GM23338 (cell line): ENCODE measurements at regions not wholly inside any gene's neighbourhood (a gene's known extent, or its start where the extent isn't known, plus 50 kb on each side); places are given as distances from the start of the nearest gene placed in this dataset.

Experiments used
- ATAC-seq: fragments of 200-7000 bp; cut with Tn5 transposase; 3 replicates; pipeline ENCODE4 v1.9.1; 2020
- DNase-seq: peaks from one replicate; pipeline ENCODE4 v3.0.0-alpha.2; 2015; ENCODE audit warnings: low spot score
- H2AFZ ChIP-seq: fragments of 200-600 bp; sonication (generic); 2 replicates; pipeline ENCODE4 v1.8.0; 2016; ENCODE audit warnings: antibody characterized with exemption, mild to moderate bottlenecking, moderate library complexity
- H3F3A ChIP-seq: fragments of 200-600 bp; sonication (generic); replicated peaks from 2 replicates; pipeline ENCODE4 v1.8.0; 2017; ENCODE audit warnings: antibody characterized with exemption, mixed run types, low read depth
- H3K27ac ChIP-seq: fragments of 200-600 bp; sonication (generic); 2 replicates; pipeline ENCODE4 v1.6.1; 2016; ENCODE audit warnings: low read depth
- H3K27me3 ChIP-seq: fragments of 200-600 bp; sonication (generic); 2 replicates; pipeline ENCODE4 v1.8.0; 2016; ENCODE audit warnings: mild to moderate bottlenecking, mixed run types, moderate library complexity; ENCODE audit not compliant: insufficient read depth
- H3K36me3 ChIP-seq: fragments of 200-600 bp; sonication (generic); 2 replicates; pipeline ENCODE4 v1.8.0; 2016; ENCODE audit warnings: mild to moderate bottlenecking; ENCODE audit not compliant: insufficient read depth
- H3K4me1 ChIP-seq: fragments of 200-600 bp; sonication (generic); 2 replicates; pipeline ENCODE4 v1.8.0; 2016; ENCODE audit warnings: mild to moderate bottlenecking, moderate library complexity; ENCODE audit not compliant: insufficient read depth
- H3K4me2 ChIP-seq: fragments of 200-600 bp; sonication (generic); 2 replicates; pipeline ENCODE4 v1.7.1; 2017; ENCODE audit warnings: mixed run types
- H3K4me3 ChIP-seq: fragments of 200-600 bp; sonication (generic); 2 replicates; pipeline ENCODE4 v1.6.1; 2016; ENCODE audit warnings: mixed run types
- H3K79me2 ChIP-seq: fragments of 200-600 bp; sonication (generic); replicated peaks from 2 replicates; pipeline ENCODE4 v1.8.0; 2017; ENCODE audit warnings: mild to moderate bottlenecking; ENCODE audit not compliant: insufficient read depth
- H3K9me2 ChIP-seq: fragments of 200-600 bp; sonication (generic); 2 replicates; pipeline ENCODE4 v1.8.0; 2017; ENCODE audit not compliant: insufficient read depth
- H4K20me1 ChIP-seq: fragments of 200-600 bp; sonication (generic); replicated peaks from 2 replicates; pipeline ENCODE4 v1.8.0; 2017; ENCODE audit warnings: mild to moderate bottlenecking; ENCODE audit not compliant: insufficient read depth
- H3K27ac Mint-ChIP-seq: 2 replicates; pipeline ENCODE4 v1.8.0; 2020; ENCODE audit warnings: inconsistent platforms, mild to moderate bottlenecking, moderate library complexity, mixed read lengths
- H3K27me3 Mint-ChIP-seq: 3 replicates; pipeline ENCODE4 v1.8.0; 2022; ENCODE audit warnings: low read depth, mild to moderate bottlenecking, moderate library complexity, mixed read lengths, inconsistent platforms; ENCODE audit not compliant: insufficient read depth, poor library complexity
- H3K36me3 Mint-ChIP-seq: 3 replicates; pipeline ENCODE4 v1.8.0; 2021; ENCODE audit warnings: low read depth, mild to moderate bottlenecking, inconsistent platforms, moderate library complexity, mixed read lengths
- H3K4me1 Mint-ChIP-seq: 3 replicates; pipeline ENCODE4 v1.8.0; 2020; ENCODE audit warnings: mild to moderate bottlenecking, inconsistent platforms, mixed read lengths
- H3K4me3 Mint-ChIP-seq: 3 replicates; pipeline ENCODE4 v1.8.0; 2021; ENCODE audit warnings: moderate library complexity, mild to moderate bottlenecking, inconsistent platforms, mixed read lengths
- H3K9me3 Mint-ChIP-seq: 3 replicates; pipeline ENCODE4 v1.8.0; 2020; ENCODE audit warnings: moderate library complexity, mild to moderate bottlenecking, inconsistent platforms, mixed read lengths
- CREB1 ChIP-seq: fragments of 250-450 bp; sonication (Bioruptor Pico); IDR thresholded peaks from 2 replicates; pipeline ENCODE4 v1.5.0; 2020; ENCODE audit warnings: low read depth, mild to moderate bottlenecking, moderate library complexity
- EZH2 ChIP-seq: fragments of 200-600 bp; sonication (generic); IDR thresholded peaks from one replicate; pipeline ENCODE4 v1.8.0; 2017; ENCODE audit warnings: antibody characterized with exemption, mild to moderate bottlenecking, low read depth; ENCODE audit not compliant: unreplicated experiment
- EZH2phosphoT487 ChIP-seq: fragments of 200-600 bp; sonication (generic); IDR thresholded peaks from one replicate; pipeline ENCODE4 v1.8.1; 2018; ENCODE audit warnings: antibody characterized with exemption; ENCODE audit not compliant: unreplicated experiment
- JUNB ChIP-seq: IDR thresholded peaks from one replicate; pipeline ENCODE4 v1.6.1; 2016; ENCODE audit warnings: antibody characterized with exemption; ENCODE audit not compliant: unreplicated experiment
- NANOG ChIP-seq: IDR thresholded peaks from 2 replicates; pipeline ENCODE4 v1.6.1; 2016; ENCODE audit warnings: antibody characterized with exemption, borderline replicate concordance
- POLR2AphosphoS5 ChIP-seq: IDR thresholded peaks from 2 replicates; pipeline ENCODE4 v1.6.1; 2016; ENCODE audit warnings: antibody characterized with exemption, low read depth
- STAT1 ChIP-seq: IDR thresholded peaks from one replicate; pipeline ENCODE4 v1.6.1; 2016; ENCODE audit warnings: antibody characterized with exemption; ENCODE audit not compliant: unreplicated experiment
- ZNF114 ChIP-seq: fragments of 250-450 bp; sonication (Bioruptor Pico); IDR thresholded peaks from 2 replicates; pipeline ENCODE4 v1.5.0; 2020; ENCODE audit warnings: mild to moderate bottlenecking, moderate library complexity
- ZNF331 ChIP-seq: fragments of 250-450 bp; sonication (Bioruptor Pico); IDR thresholded peaks from 2 replicates; pipeline ENCODE4 v1.5.0; 2020; ENCODE audit warnings: low read depth, mild to moderate bottlenecking, moderate library complexity
- ZNF462 ChIP-seq: fragments of 250-450 bp; sonication (Bioruptor Pico); IDR thresholded peaks from 2 replicates; pipeline ENCODE4 v1.5.0; 2020; ENCODE audit warnings: mild to moderate bottlenecking, moderate library complexity
- TF ChIP-seq, protein P1 (sequence below), 2 experiments: fragments of 200-600 bp in 1 of 2; sonication (generic) in 1 of 2; conservative IDR thresholded peaks; 2 replicates each; pipeline versions ENCODE4 v1.5.1 to v1.6.1; 2016 to 2017; ENCODE audit warnings: antibody characterized with exemption in 2 of 2, low read depth in 2 of 2, mild to moderate bottlenecking in 2 of 2, moderate library complexity in 1 of 2
- TF ChIP-seq, protein P2 (sequence below): IDR thresholded peaks from 2 replicates; pipeline ENCODE4 v1.6.1; 2016; ENCODE audit warnings: antibody characterized with exemption
- TF ChIP-seq, protein P3 (sequence below): IDR thresholded peaks from one replicate; pipeline ENCODE4 v1.6.1; 2018; ENCODE audit warnings: antibody characterized with exemption; ENCODE audit not compliant: unreplicated experiment

DNA sequence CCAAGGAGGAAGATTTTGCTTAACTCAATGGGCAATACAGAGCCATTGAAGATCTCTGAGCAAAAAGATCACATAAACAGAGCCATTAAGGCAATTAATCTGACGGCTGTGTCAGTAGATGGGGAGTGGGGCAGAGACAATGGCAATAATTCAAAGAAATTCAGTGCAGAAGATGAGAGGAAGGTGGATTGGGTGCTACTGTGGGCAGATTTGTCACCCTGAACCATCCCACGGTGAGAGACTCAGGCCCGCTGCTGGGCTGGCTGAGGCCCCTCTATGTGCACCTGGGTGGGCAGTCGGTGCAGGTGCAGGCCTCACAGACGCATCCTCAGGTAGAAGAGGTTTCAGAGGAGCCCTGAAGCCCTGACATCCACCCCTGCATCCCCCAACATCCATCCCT lies 458.6 kb downstream of the EIPR1 start:
- H3K36me3 ChIP-seq, result no peaks in the 10 kb centered on the region
- TF ChIP-seq, protein P1, sequence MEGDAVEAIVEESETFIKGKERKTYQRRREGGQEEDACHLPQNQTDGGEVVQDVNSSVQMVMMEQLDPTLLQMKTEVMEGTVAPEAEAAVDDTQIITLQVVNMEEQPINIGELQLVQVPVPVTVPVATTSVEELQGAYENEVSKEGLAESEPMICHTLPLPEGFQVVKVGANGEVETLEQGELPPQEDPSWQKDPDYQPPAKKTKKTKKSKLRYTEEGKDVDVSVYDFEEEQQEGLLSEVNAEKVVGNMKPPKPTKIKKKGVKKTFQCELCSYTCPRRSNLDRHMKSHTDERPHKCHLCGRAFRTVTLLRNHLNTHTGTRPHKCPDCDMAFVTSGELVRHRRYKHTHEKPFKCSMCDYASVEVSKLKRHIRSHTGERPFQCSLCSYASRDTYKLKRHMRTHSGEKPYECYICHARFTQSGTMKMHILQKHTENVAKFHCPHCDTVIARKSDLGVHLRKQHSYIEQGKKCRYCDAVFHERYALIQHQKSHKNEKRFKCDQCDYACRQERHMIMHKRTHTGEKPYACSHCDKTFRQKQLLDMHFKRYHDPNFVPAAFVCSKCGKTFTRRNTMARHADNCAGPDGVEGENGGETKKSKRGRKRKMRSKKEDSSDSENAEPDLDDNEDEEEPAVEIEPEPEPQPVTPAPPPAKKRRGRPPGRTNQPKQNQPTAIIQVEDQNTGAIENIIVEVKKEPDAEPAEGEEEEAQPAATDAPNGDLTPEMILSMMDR (conservative IDR thresholded peaks at IDR 0.05; ENCODE audit: low read depth in 2 of 2), result no peak
- no peak for TF ChIP-seq STAT1
- no peak for TF ChIP-seq NANOG
- no peak for TF ChIP-seq EZH2
- no peak for TF ChIP-seq JUNB
- no peak for TF ChIP-seq ZNF114 (CRISPR knock-in tag)
- TF ChIP-seq POLR2AphosphoS5, result no peak
- TF ChIP-seq, protein P2, sequence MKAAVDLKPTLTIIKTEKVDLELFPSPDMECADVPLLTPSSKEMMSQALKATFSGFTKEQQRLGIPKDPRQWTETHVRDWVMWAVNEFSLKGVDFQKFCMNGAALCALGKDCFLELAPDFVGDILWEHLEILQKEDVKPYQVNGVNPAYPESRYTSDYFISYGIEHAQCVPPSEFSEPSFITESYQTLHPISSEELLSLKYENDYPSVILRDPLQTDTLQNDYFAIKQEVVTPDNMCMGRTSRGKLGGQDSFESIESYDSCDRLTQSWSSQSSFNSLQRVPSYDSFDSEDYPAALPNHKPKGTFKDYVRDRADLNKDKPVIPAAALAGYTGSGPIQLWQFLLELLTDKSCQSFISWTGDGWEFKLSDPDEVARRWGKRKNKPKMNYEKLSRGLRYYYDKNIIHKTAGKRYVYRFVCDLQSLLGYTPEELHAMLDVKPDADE, result no peak
- TF ChIP-seq, protein P3, sequence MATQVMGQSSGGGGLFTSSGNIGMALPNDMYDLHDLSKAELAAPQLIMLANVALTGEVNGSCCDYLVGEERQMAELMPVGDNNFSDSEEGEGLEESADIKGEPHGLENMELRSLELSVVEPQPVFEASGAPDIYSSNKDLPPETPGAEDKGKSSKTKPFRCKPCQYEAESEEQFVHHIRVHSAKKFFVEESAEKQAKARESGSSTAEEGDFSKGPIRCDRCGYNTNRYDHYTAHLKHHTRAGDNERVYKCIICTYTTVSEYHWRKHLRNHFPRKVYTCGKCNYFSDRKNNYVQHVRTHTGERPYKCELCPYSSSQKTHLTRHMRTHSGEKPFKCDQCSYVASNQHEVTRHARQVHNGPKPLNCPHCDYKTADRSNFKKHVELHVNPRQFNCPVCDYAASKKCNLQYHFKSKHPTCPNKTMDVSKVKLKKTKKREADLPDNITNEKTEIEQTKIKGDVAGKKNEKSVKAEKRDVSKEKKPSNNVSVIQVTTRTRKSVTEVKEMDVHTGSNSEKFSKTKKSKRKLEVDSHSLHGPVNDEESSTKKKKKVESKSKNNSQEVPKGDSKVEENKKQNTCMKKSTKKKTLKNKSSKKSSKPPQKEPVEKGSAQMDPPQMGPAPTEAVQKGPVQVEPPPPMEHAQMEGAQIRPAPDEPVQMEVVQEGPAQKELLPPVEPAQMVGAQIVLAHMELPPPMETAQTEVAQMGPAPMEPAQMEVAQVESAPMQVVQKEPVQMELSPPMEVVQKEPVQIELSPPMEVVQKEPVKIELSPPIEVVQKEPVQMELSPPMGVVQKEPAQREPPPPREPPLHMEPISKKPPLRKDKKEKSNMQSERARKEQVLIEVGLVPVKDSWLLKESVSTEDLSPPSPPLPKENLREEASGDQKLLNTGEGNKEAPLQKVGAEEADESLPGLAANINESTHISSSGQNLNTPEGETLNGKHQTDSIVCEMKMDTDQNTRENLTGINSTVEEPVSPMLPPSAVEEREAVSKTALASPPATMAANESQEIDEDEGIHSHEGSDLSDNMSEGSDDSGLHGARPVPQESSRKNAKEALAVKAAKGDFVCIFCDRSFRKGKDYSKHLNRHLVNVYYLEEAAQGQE, result no peak
- no peak for TF ChIP-seq CREB1 (CRISPR knock-in tag)
- TF ChIP-seq ZNF462 (CRISPR knock-in tag), result no peak
- no peak for TF ChIP-seq EZH2phosphoT487
- no peak for TF ChIP-seq ZNF331

More for the DNA sequence above, 458.6 kb downstream of the EIPR1 start:
- ATAC-seq, result no peak
- Histone ChIP-seq H3K79me2 (no peaks in the 10 kb centered on the region), H3K27me3 (no peaks in the 10 kb centered on the region), H3K9me2 (no peaks in the 10 kb centered on the region), H3F3A (no peaks in the 10 kb centered on the region), H3K27ac (no peak overlapping the region), H2AFZ (no peak overlapping the region), H4K20me1 (no peaks in the 10 kb centered on the region), H3K4me2 (no peak overlapping the region), H3K4me3 (no peak overlapping the region), H3K4me1 (no peaks in the 10 kb centered on the region)
- peaks cover 4% of the 10 kb centered on the region; the same call in 2 of the 3 replicates for H3K9me3 Mint-ChIP-seq
- no peaks in the 10 kb centered on the region for H3K4me1 Mint-ChIP-seq
- H3K4me3 Mint-ChIP-seq, result no peak overlapping the region
- no peak overlapping the region; the same call in 1 of the 2 replicates for H3K27ac Mint-ChIP-seq
- no peaks in the 10 kb centered on the region for H3K36me3 Mint-ChIP-seq
- DNase-seq, result no peak
- H3K27me3 Mint-ChIP-seq, result no peaks in the 10 kb centered on the region
